ENCODE measurements at regions not wholly inside any gene's neighbourhood (a gene's known extent, or its start where the extent isn't known, plus 50 kb on each side); places are given as distances from the start of the nearest gene placed in this dataset.

GRCh38 chr4:130851107-130851506, 1755.2 kb downstream of the C4orf33 start:
- no peak for DNase-seq (ENCODE audit: low read depth)
- no peak overlapping the region for H3K4me3 ChIP-seq (ENCODE audit: low read depth, low read length)
- TF ChIP-seq POLR2A (IDR thresholded peaks at IDR 0.05; ENCODE audit: extremely low read depth, insufficient read length): no peak
- TF ChIP-seq, protein P1, sequence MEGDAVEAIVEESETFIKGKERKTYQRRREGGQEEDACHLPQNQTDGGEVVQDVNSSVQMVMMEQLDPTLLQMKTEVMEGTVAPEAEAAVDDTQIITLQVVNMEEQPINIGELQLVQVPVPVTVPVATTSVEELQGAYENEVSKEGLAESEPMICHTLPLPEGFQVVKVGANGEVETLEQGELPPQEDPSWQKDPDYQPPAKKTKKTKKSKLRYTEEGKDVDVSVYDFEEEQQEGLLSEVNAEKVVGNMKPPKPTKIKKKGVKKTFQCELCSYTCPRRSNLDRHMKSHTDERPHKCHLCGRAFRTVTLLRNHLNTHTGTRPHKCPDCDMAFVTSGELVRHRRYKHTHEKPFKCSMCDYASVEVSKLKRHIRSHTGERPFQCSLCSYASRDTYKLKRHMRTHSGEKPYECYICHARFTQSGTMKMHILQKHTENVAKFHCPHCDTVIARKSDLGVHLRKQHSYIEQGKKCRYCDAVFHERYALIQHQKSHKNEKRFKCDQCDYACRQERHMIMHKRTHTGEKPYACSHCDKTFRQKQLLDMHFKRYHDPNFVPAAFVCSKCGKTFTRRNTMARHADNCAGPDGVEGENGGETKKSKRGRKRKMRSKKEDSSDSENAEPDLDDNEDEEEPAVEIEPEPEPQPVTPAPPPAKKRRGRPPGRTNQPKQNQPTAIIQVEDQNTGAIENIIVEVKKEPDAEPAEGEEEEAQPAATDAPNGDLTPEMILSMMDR (IDR thresholded peaks at IDR 0.05; ENCODE audit: low read depth, low read length): no peak

DNA sequence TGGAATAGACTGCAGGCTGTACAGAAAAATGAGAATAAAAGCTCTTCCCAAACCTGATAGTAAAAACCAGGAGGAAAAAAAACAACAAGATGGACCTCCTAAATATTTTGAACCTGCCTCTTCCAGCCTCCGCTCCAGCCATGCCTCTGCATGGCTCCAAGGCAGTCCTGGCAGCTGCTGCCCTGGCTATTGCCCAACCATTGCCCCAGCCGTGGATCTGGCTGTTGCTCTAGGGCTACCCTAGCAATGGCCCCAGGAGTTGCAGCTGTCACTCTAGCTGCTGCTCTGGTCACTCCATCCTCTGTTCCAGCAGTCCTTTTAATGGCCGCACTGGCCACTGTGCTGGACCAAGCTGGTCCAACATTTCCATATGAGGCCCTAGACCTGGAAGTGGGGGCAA, 1756.0 kb downstream of the C4orf33 start:
- TF ChIP-seq MYC (IDR thresholded peaks at IDR 0.05; ENCODE audit: low read depth, low read length): no peak
- TF ChIP-seq, protein P1 (IDR thresholded peaks at IDR 0.05; ENCODE audit: low read depth, low read length): no peak
- no peak for TF ChIP-seq POLR2A (IDR thresholded peaks at IDR 0.05; ENCODE audit: extremely low read depth, insufficient read length)
- TF ChIP-seq, protein P2, sequence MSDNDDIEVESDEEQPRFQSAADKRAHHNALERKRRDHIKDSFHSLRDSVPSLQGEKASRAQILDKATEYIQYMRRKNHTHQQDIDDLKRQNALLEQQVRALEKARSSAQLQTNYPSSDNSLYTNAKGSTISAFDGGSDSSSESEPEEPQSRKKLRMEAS (IDR thresholded peaks at IDR 0.05; ENCODE audit: low read depth, low read length): no peak
- DNase-seq (ENCODE audit: low read depth): no peak
- H3K4me3 ChIP-seq (ENCODE audit: low read depth, low read length): no peak overlapping the region

GRCh38 chr4:130855533-130855932, 1759.6 kb downstream of the C4orf33 start:
- no peak for DNase-seq (ENCODE audit: low read depth)
- H3K4me3 ChIP-seq (ENCODE audit: low read depth, low read length): no peak overlapping the region
- TF ChIP-seq MYC (IDR thresholded peaks at IDR 0.05; ENCODE audit: low read depth, low read length) (no peak), POLR2A (IDR thresholded peaks at IDR 0.05; ENCODE audit: extremely low read depth, insufficient read length) (no peak)
- TF ChIP-seq, protein P1 (IDR thresholded peaks at IDR 0.05; ENCODE audit: low read depth, low read length): no peak
- TF ChIP-seq, protein P2 (IDR thresholded peaks at IDR 0.05; ENCODE audit: low read depth, low read length): no peak

DNA sequence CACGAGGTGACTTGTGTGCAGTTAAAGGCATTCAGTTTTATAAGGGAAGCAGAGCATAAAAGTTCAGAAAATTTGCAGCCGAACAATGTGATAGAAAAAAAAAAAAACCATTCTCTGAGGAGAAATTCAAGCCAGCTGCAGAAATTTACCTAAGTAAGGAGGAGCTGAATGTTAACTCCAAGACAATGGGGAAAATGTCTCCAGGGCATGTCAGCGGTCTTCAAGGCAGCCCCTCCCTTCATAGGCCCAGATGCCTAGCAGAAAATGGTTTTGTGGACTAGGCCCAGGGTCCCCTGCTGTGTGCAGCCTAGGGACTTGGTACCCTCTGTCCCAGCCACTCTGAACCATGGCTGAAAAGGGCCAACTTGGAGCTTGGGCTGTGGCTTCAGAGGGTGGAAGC, 1764.0 kb downstream of the C4orf33 start:
- DNase-seq (ENCODE audit: low read depth): no peak
- TF ChIP-seq MYC (IDR thresholded peaks at IDR 0.05; ENCODE audit: low read depth, low read length) (no peak), POLR2A (IDR thresholded peaks at IDR 0.05; ENCODE audit: extremely low read depth, insufficient read length) (no peak)
- TF ChIP-seq, protein P2 (IDR thresholded peaks at IDR 0.05; ENCODE audit: low read depth, low read length): no peak
- TF ChIP-seq, protein P1 (IDR thresholded peaks at IDR 0.05; ENCODE audit: low read depth, low read length): no peak
- H3K4me3 ChIP-seq (ENCODE audit: low read depth, low read length): no peak overlapping the region

- no peak for DNase-seq (ENCODE audit: low read depth)
- H3K4me3 ChIP-seq (ENCODE audit: low read depth, low read length): no peak overlapping the region
- TF ChIP-seq, protein P1 (IDR thresholded peaks at IDR 0.05; ENCODE audit: low read depth, low read length): no peak
- no peak for TF ChIP-seq POLR2A (IDR thresholded peaks at IDR 0.05; ENCODE audit: extremely low read depth, insufficient read length)
- TF ChIP-seq, protein P2 (IDR thresholded peaks at IDR 0.05; ENCODE audit: low read depth, low read length): no peak
- no peak for TF ChIP-seq MYC (IDR thresholded peaks at IDR 0.05; ENCODE audit: low read depth, low read length)
Measured at GRCh38 chr4:130896920-130897319, 1801.0 kb downstream of the C4orf33 start.

DNA sequence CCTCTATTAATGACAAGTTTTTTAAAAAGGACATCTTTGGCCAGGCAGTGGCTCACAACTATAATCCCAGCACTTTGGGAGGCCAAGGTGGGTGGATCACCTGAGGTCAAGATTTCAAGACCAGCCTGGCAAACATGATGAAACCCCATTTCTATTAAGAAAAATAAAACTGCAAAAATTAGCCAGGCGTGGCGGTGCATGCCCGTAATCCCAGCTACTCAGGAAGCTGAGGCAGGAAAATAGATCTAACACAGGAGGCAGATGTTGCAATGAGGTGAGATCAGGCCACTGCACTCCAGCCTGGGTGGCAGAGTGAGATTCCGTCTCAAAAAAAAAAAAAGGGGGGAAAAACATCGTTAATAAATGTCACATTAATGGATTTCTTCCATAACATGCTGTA, 1805.4 kb downstream of the C4orf33 start:
- no peak for DNase-seq (ENCODE audit: low read depth)
- TF ChIP-seq POLR2A (IDR thresholded peaks at IDR 0.05; ENCODE audit: extremely low read depth, insufficient read length): no peak
- no peak overlapping the region for H3K4me3 ChIP-seq (ENCODE audit: low read depth, low read length)
